NCI-H2196 (cell line): ENCODE measurements at regions not wholly inside any gene's neighbourhood (a gene's known extent, or its start where the extent isn't known, plus 50 kb on each side); places are given as distances from the start of the nearest gene placed in this dataset.

ENCODE experiments used
- DNase-seq: peaks from one replicate; lab custom pipeline; 2025; ENCODE audit not compliant: unreplicated experiment; lab: John Stamatoyannopoulos, UW

DNA sequence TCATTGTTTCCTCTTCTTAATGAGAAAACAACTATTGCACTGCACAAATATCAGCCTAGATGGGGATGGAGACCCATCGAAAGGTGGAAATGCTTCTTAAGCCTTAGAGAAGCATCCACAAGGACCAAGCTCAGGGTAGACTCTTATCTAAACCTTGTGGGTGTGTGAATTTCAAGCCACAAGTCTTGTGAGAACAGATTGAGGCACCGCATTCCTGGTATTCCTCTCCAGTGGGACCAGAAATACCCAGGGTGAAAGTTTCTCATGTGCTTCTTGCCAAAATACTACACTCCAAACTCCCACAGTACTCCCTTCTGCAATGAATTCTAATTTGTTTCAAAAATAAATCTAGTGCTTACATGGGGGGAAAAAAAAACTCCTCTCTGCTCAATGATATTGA lies 375.6 kb downstream of the PDGFC start:
- no peak for DNase-seq

DNA sequence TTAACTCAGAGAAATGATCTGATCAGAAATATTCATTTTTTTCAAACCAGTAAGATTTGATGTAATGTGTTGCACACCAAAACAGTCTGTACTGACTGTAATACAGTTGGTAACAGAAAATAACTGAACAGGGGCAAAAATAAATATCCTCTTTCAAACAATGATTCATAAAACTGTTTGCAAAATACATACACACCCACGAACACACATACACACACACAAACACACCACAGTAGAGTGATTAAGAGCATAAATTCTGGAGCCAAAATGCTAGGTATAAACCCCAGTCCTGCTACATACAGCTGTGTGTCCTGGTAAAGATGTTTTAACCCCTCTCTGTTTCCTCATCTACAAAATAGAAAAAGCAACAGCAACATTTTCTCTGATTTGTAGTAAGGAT lies 376.6 kb downstream of the PDGFC start:
- DNase-seq, result no peak

DNA sequence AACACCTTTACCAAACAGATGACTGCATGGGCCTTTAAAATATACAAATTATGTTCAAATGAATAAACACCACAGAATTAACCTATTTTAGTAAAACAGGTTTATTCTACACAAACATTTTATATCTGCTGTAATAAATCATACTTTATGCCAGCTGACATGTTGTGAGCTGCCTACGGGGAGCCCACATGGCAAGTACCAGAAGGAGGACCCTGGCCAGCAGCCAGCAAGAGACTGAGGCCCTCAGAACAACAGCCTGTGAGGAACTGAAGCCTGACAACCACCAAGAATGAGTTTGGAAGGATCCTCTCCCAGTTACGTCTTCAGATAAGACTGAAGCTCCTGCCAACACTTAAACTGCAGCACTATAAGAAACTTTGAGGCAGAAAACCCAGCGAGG lies 377.0 kb downstream of the PDGFC start:
- no peak for DNase-seq

DNA sequence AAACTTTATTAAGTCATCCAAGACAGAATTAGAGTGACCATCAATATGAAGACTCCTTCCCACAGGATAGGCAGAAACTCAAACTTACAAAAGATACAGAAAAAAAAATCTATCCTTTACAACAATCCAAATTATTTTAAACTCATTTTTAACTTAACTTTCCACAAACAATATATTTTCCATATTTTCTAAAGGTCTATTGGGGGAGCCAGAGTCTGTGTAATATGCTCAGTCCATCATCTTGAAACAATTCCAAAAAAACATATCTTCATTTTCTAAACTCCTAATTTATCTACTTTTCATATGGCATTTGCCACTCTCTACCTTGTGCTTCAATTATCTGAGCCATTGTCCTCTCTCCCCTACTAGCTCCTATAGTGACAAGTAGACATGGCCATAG lies 378.1 kb downstream of the PDGFC start:
- no peak for DNase-seq

- no peak for DNase-seq
Measured at GRCh38 chr4:156591679-156592078, 379.9 kb downstream of the PDGFC start.

DNA sequence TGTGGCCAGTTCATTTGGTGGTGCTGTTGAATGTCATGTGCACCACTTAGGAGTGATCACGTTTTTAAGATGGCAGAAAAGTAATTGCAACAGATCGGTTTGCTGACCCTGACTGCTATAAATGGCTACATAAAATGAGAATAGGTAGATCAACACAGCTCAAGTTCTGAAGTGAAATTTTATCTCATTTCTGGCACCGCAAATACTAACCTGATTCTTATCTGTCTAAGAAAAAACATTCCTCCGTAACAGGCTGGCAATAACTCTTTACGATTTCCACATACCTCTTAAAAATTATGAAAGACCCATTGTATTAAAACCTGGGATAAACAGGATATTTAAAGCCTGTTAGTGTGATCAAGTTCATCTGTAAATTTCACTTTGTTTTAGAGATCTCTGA lies 387.5 kb downstream of the PDGFC start:
- DNase-seq, result no peak

DNA sequence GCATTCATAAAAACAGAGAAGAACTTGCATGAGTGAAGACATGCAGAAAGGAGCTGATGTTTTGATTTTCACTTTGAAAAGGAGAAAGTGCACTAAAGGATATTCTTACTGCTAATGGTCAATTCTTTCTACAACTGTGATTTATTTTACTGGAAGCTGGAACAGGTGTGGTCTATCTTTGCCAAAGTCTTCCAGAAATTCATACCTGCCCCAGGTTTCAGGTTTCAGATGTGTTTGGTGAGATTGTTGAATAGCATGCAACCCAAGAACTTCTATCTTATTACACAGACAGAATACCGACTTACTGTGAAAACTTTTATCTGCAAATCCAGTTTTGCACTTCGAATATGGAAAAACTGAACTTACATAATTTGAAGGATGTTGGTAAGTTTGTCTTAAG lies 388.3 kb downstream of the PDGFC start:
- DNase-seq, result no peak

GRCh38 chr4:156581282-156582063 lies 390.1 kb downstream of the PDGFC start:
- no peak for DNase-seq

DNA sequence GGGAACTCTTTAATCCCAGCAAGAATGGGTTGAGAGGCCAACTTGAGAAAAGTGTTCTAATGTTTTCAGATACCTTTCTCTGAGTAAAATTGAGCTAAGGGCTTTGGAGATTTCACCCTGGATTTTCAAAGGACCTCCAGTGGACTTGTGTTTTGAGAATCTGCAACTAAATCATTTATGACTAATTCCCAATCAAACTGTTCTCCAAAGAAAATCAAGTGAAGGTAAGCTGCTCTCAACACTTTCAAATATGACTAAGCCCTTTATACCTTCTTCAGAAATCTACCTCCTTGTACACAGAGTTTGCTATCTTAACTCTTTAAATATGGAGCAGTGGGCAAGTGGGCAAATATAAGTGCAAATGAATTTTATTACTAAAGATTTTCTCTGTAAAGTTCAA lies 392.9 kb downstream of the PDGFC start:
- DNase-seq, result no peak

DNA sequence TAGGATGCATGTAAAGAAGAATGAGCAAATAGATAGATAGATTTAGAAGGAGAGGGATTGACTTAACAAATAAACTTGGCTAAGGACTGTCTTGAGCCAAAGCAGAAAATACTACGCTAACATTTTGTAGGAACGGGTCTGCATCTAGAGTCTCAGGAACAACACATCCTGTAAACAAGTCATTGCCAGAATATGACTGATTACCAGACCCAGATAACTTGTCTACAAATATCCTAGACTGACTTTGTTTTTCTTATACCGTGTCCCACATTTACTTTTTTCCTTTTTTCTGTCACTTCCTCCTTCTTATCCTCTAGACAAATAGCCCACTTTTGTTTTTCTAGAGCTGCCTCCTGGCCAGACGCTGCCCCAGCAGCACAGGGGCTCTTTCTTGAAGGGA lies 393.6 kb downstream of the PDGFC start:
- DNase-seq, result no peak

GRCh38 chr4:156576946-156577345 lies 394.7 kb downstream of the PDGFC start:
- no peak for DNase-seq

DNA sequence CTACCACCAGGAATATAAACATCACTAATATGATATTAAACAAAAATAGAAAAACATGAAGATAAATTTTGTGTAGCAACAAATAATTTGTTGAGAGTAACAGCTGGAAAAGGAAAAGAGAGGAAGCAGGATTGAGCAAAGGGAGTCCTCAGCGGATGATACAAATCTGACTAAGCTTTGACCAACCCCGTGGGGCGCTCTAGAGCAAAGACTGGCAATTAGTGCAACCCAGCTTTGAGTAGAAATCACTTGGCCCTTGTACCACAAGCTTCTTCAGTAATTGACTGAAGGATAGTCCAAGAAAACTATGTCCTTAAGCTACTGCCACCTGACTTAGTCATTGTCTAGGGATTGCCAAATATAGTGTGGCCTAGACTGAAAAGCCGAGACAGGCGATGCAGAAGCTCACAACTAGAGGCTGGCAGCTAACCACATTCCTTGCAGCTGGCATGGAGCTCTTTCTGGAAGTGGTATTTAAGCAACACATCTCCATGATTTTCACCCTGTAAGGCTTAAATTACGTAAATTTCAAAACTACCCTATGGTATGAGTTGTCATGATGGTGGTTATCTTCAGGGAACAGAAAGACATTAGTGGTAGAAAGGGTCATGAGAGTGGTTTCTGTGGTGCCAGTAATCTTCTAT lies 396.0 kb downstream of the PDGFC start:
- no peak for DNase-seq

GRCh38 chr4:156571146-156571545 lies 400.5 kb downstream of the PDGFC start:
- no peak for DNase-seq

- DNase-seq, result no peak
Measured at GRCh38 chr4:156569535-156569934, 402.1 kb downstream of the PDGFC start.

DNA sequence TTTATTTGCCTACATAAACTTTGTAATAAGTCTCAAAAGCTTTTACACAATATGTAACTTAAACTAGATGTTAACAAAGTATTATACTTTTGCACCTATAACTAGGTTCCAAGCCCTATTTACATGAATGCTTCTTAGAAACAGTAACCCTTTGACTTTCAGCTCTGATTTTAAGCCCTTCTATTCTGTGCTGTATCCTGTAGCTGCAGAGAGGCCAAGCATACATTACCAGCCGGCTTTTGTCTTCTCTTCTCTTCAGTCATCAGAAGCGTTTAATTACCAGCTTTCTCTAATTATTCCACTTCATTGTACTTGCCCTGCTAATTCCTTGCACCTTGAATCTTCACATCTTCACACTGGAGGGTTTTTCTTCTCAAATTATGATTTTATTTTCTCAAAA lies 403.1 kb downstream of the PDGFC start:
- DNase-seq, result no peak

DNA sequence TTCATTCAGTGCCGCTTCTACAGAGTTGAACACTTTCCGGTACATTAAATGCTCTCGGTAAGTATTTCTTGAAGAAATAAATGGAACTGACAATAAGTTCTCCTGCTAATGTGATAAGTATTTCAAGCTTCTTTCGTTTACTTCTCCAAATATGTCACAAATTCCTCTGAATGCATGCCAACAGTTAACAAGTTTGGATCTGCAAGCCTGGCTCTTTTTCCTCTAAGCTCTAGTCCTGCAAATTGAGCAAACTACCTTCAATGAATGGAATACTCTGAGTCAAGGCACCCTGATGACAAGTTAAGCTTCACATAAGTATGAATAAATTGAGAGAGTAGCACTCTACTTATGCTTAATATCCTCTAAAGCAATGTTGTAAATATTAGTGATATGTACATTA lies 403.6 kb downstream of the PDGFC start:
- no peak for DNase-seq

DNA sequence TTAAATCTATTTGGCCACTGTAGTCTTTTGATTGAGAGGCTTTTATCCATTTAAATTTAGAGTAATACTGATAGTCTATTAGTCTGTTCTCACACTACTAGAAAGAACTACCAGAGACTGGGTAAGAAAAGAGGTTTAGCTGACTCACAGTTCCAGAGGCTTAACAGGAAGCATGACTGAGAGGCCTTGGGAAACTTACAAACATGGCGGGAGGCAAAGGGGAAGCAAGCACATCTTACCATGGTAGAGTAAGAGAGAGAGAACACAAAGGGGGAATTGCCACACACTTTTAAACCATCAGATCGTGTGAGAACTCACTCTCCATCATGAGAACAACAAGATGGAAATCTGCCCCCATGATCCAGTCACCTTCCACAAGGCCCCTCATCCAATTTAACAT lies 410.9 kb downstream of the PDGFC start:
- no peak for DNase-seq

DNA sequence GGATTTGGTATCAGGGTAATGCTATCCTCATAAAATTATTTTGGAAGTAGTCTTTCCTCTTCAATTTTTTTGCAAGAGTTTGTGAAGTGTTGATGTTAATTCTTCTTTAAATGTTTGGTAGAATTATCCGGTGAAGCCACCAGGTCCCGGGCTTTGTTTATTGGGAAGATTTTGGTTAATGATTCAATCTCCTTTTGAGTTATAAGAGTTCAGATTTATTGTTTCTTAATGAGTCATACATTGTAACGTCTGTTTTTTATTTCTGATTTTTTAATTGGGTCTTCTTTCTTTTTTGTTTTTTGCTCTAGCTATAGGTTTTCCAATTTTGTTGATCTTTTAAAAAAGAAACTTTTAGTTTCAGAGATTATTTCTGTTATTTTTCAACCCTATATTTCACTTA lies 412.3 kb downstream of the PDGFC start:
- DNase-seq, result no peak

DNA sequence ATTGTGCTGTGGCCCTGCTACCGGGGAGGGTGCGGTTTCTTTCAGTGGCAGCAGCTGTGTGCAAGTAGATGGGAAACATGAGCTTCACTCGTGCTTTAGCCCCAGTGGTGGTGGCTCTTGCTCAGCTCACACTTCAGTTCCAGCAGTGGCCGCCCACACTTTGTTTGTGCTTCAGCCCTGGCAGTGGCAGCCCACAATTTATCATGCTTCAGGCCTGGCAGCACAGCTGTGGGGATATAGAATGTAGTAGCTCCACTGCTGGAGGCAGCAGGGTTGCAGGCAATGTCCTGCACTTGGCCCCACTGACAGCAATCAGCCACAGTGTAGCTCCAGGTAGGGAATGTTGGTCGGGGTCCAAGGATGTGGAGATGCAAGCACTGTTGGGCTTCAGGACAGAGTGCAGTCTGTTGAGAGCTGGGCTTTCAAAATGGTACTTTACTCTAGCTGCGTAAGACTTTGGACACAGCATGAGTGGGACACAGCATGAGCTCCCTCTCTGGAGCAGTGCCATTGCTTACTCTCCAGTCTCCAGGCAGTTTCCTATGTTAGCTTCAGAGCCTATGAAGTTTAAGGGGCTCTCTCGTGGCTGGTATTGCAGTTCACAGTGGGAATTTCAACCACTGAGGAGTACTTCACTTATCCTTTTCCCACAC lies 413.1 kb downstream of the PDGFC start:
- no peak for DNase-seq

- DNase-seq, result no peak
Measured at GRCh38 chr4:156557920-156558319, 413.7 kb downstream of the PDGFC start.

- no peak for DNase-seq
Measured at GRCh38 chr4:156556336-156556735, 415.3 kb downstream of the PDGFC start.

GRCh38 chr4:156553659-156554058 lies 417.9 kb downstream of the PDGFC start:
- DNase-seq, result no peak
